ENCODE measurements at regions not wholly inside any gene's neighbourhood (a gene's known extent, or its start where the extent isn't known, plus 50 kb on each side); places are given as distances from the start of the nearest gene placed in this dataset.

DNA sequence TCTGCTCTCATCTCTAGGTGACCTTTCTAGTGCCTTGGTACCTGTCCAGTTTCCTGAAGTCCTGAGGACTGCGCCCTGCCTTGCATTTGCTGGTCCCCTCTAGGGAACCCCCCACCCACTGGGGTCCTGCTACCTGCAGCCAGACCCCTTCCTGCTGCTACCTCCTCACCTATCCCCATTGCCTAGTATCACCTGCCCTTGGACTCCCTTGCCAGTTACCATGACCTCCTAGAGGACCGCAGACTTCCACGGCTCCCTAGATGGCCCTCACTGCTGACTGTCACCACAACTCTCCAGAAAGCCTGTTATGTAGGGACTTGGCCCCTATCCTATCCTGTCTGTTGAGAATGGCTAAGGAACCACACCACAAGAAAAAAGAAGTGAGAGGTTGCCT, 166.6 kb downstream of the EFNB1 start:
- no peak overlapping the region for H2BK20ac ChIP-seq (ENCODE audit: low read depth, low read length)
- peaks cover 15% of the 10 kb centered on the region; the same call in 1 of the 2 replicates for H3K27me3 ChIP-seq (ENCODE audit: control insufficient read depth, insufficient read depth, low read length)
- no peak overlapping the region for H4K91ac ChIP-seq (ENCODE audit: insufficient read depth, low read depth, low read length)
- peak overlapping the region; percentile 58 for H3K4ac ChIP-seq (ENCODE audit: low read depth, low read length)
- in situ Hi-C loops (cut with MboI; ENCODE audit: low sequenced_read_pairs) (no loop called here), intact Hi-C loops (cut with micrococcal nuclease) (loop anchor here (10.0 kb wide), 1 partner anchor 229 kb away; no protein-coding TSS in a partner anchor), dilution Hi-C loops (cut with HindIII; ENCODE audit: low sequenced_read_pairs, unreplicated experiment) (no loop called here)
- TF ChIP-seq CEBPB (IDR thresholded peaks at IDR 0.05; ENCODE audit: low read depth, low read length) (no peak), MXI1 (IDR thresholded peaks at IDR 0.05; ENCODE audit: borderline replicate concordance, low read depth, low read length) (no peak), FOS (IDR thresholded peaks at IDR 0.05; ENCODE audit: low read depth, low read length) (no peak), MAFK (IDR thresholded peaks at IDR 0.05; ENCODE audit: low read depth, low read length) (no peak), POLR2A (IDR thresholded peaks at IDR 0.05; ENCODE audit: low read depth, low read length) (no peak), BHLHE40 (IDR thresholded peaks at IDR 0.05; ENCODE audit: low read depth, low read length) (no peak), SMC3 (IDR thresholded peaks at IDR 0.05; ENCODE audit: low read depth, low read length) (no peak)
- TF ChIP-seq, protein P1, sequence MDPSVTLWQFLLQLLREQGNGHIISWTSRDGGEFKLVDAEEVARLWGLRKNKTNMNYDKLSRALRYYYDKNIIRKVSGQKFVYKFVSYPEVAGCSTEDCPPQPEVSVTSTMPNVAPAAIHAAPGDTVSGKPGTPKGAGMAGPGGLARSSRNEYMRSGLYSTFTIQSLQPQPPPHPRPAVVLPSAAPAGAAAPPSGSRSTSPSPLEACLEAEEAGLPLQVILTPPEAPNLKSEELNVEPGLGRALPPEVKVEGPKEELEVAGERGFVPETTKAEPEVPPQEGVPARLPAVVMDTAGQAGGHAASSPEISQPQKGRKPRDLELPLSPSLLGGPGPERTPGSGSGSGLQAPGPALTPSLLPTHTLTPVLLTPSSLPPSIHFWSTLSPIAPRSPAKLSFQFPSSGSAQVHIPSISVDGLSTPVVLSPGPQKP (IDR thresholded peaks at IDR 0.05; ENCODE audit: borderline replicate concordance, low read depth, low read length) = no peak
- TF ChIP-seq, protein P2, sequence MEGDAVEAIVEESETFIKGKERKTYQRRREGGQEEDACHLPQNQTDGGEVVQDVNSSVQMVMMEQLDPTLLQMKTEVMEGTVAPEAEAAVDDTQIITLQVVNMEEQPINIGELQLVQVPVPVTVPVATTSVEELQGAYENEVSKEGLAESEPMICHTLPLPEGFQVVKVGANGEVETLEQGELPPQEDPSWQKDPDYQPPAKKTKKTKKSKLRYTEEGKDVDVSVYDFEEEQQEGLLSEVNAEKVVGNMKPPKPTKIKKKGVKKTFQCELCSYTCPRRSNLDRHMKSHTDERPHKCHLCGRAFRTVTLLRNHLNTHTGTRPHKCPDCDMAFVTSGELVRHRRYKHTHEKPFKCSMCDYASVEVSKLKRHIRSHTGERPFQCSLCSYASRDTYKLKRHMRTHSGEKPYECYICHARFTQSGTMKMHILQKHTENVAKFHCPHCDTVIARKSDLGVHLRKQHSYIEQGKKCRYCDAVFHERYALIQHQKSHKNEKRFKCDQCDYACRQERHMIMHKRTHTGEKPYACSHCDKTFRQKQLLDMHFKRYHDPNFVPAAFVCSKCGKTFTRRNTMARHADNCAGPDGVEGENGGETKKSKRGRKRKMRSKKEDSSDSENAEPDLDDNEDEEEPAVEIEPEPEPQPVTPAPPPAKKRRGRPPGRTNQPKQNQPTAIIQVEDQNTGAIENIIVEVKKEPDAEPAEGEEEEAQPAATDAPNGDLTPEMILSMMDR (conservative IDR thresholded peaks at IDR 0.05; ENCODE audit: low read depth, low read length) = no peak
- no peaks in the 10 kb centered on the region for H3K79me1 ChIP-seq (ENCODE audit: low read depth in 1 of 2, low read length in 2 of 2)
- no peak overlapping the region for H3K4me2 ChIP-seq (ENCODE audit: low read depth, low read length)
- H4K5ac ChIP-seq (ENCODE audit: low read depth, low read length) = no peak overlapping the region
- ChIA-PET POLR2A (ENCODE audit: unreplicated experiment) (no interaction called here), CTCF (no interaction called here)
- H3K27ac ChIP-seq (ENCODE audit: insufficient read depth, low read length) = no peak overlapping the region
- no TSS peak for BruUV-seq (replicated peaks)
- no peak overlapping the region; the same call in 2 of the 3 replicates for H2BK15ac ChIP-seq (ENCODE audit: low read depth, low read length)
- no peak overlapping the region; a peak in 1 of 4 replicates for H4K8ac ChIP-seq (ENCODE audit: low read depth in 2 of 2, low read length in 2 of 2)
- ATAC-seq (ENCODE audit: low read depth) = no peak
- 0 out of 2 replicates have a peak overlapping the region, but pooled peaks have one; percentile 9 for H3K9ac ChIP-seq (ENCODE audit: low read depth, low read length)
- no peak for DNase-seq
- H3K4me3 ChIP-seq (ENCODE audit: insufficient read depth, low read depth, low read length) = no peak overlapping the region
- no peaks in the 10 kb centered on the region for H3K9me3 ChIP-seq (ENCODE audit: control insufficient read depth, insufficient read depth, low read length)
- H3K23ac ChIP-seq (ENCODE audit: low read depth, low read length) = no peak overlapping the region
- H2AK9ac ChIP-seq (replicated peaks; ENCODE audit: low read depth, low read length, poor library complexity) = peak overlapping the region; percentile 47
- no peak overlapping the region for H3K56ac ChIP-seq (ENCODE audit: extremely low read depth, insufficient read depth, low read length)
- H3K9me1 ChIP-seq (ENCODE audit: insufficient read depth, low read length) = 0 out of 2 replicates have a peak, but pooled peaks cover under 1% of the 10 kb centered on the region
- H3K4me1 ChIP-seq (ENCODE audit: control insufficient read depth, insufficient read depth, low read length) = peaks cover 14% of the 10 kb centered on the region
- 0 out of 2 replicates have a peak overlapping the region, but pooled peaks have one; percentile 26 for H2BK120ac ChIP-seq (ENCODE audit: low read depth, low read length)
- no peak overlapping the region for H3K14ac ChIP-seq (replicated peaks; ENCODE audit: low read depth, low read length)
- peak overlapping the region; percentile 12 for H2AFZ ChIP-seq (replicated peaks; ENCODE audit: low read length, poor library complexity)
- peak overlapping the region; percentile 40; the same call in 1 of the 2 replicates for H2AK5ac ChIP-seq (ENCODE audit: low read depth, low read length)
- no peak overlapping the region for H3K18ac ChIP-seq (ENCODE audit: low read depth, low read length)
- H2BK5ac ChIP-seq (ENCODE audit: low read depth, low read length, poor library complexity, severe bottlenecking) = no peak overlapping the region
- no peaks in the 10 kb centered on the region for H4K20me1 ChIP-seq (ENCODE audit: insufficient read depth, low read length)
- no CpG with 5 or more reads among the region's 3 CpGs for WGBS, 2 experiments (ENCODE audit: extremely low coverage in 2 of 2, insufficient read length in 1 of 2)
- no peaks in the 10 kb centered on the region for H3K36me3 ChIP-seq (ENCODE audit: control insufficient read depth, insufficient read depth, low read length)

Data from IMR-90 (cell line).